ENCODE measurements at regions not wholly inside any gene's neighbourhood (a gene's known extent, or its start where the extent isn't known, plus 50 kb on each side); places are given as distances from the start of the nearest gene placed in this dataset.

- no peak for TF ChIP-seq CTCF (IDR thresholded peaks at IDR 0.05; ENCODE audit: insufficient read depth, low read depth, low read length, missing control alignments)
- no peak for DNase-seq (ENCODE audit: low read depth)
- H3K4me3 ChIP-seq (ENCODE audit: low read length) = no peak overlapping the region
Measured at GRCh38 chr22:47997052-47997590, 1234.7 kb downstream of the TBC1D22A start.

GRCh38 chr22:47996446-47996857, 1234.0 kb downstream of the TBC1D22A start:
- DNase-seq (ENCODE audit: low read depth) = no peak
- TF ChIP-seq CTCF (IDR thresholded peaks at IDR 0.05; ENCODE audit: insufficient read depth, low read depth, low read length, missing control alignments) = no peak
- no peak overlapping the region for H3K4me3 ChIP-seq (ENCODE audit: low read length)

GRCh38 chr22:47995718-47996117, 1233.3 kb downstream of the TBC1D22A start:
- TF ChIP-seq CTCF (IDR thresholded peaks at IDR 0.05; ENCODE audit: insufficient read depth, low read depth, low read length, missing control alignments) = no peak
- H3K4me3 ChIP-seq (ENCODE audit: low read length) = no peak overlapping the region
- no peak for DNase-seq (ENCODE audit: low read depth)

- TF ChIP-seq CTCF (IDR thresholded peaks at IDR 0.05; ENCODE audit: insufficient read depth, low read depth, low read length, missing control alignments) = no peak
- DNase-seq (ENCODE audit: low read depth) = no peak
- H3K4me3 ChIP-seq (ENCODE audit: low read length) = no peak overlapping the region
Measured at GRCh38 chr22:47995264-47995627, 1232.8 kb downstream of the TBC1D22A start.

- no peak for TF ChIP-seq CTCF (IDR thresholded peaks at IDR 0.05; ENCODE audit: insufficient read depth, low read depth, low read length, missing control alignments)
- no peak for DNase-seq (ENCODE audit: low read depth)
- no peak overlapping the region for H3K4me3 ChIP-seq (ENCODE audit: low read length)
Measured at GRCh38 chr22:47994601-47995263, 1232.3 kb downstream of the TBC1D22A start.

GRCh38 chr22:47994045-47994444, 1231.6 kb downstream of the TBC1D22A start:
- DNase-seq (ENCODE audit: low read depth) = no peak
- TF ChIP-seq CTCF (IDR thresholded peaks at IDR 0.05; ENCODE audit: insufficient read depth, low read depth, low read length, missing control alignments) = no peak
- no peak overlapping the region for H3K4me3 ChIP-seq (ENCODE audit: low read length)

- no peak for DNase-seq (ENCODE audit: low read depth)
- TF ChIP-seq CTCF (IDR thresholded peaks at IDR 0.05; ENCODE audit: insufficient read depth, low read depth, low read length, missing control alignments) = no peak
Measured at GRCh38 chr22:47990481-47990880, 1228.0 kb downstream of the TBC1D22A start.

More at GRCh38 chr22:47990481-47990880, 1228.0 kb downstream of the TBC1D22A start:
- no peak overlapping the region for H3K4me3 ChIP-seq (ENCODE audit: low read length)

Measured in epithelial cell of esophagus (primary cell).